HG03575 (cell line): ENCODE measurements at regions not wholly inside any gene's neighbourhood (a gene's known extent, or its start where the extent isn't known, plus 50 kb on each side); places are given as distances from the start of the nearest gene placed in this dataset.
"Not testable (repeated sequence)": the region's sequence is repeated elsewhere in the genome, so short reads cannot be mapped to it uniquely, and the experiment has no call there.

Source experiments
- ATAC-seq: cut with Tn5 transposase; IDR thresholded peaks from one replicate; pipeline ENCODE4 v1.9.1; 2021; ENCODE audit not compliant: unreplicated experiment, insufficient number of reproducible peaks, low FRiP score; ENCODE audit errors: extremely low read depth

GRCh38 chr10:3563298-3563697 lies 221.7 kb downstream of the KLF6 start:
- ATAC-seq, result no peak

- ATAC-seq, result not testable (repeated sequence)
These were observed 224.4 kb downstream of the KLF6 start for GRCh38 chr10:3560628-3561027.

- ATAC-seq, result no peak
These were observed 225.5 kb downstream of the KLF6 start for GRCh38 chr10:3559527-3559926.

- no peak for ATAC-seq
These were observed 226.0 kb downstream of the KLF6 start for GRCh38 chr10:3559011-3559410.

- not testable (repeated sequence) for ATAC-seq
These were observed 228.6 kb downstream of the KLF6 start for GRCh38 chr10:3556191-3557017.

GRCh38 chr10:3554121-3554522 lies 230.9 kb downstream of the KLF6 start:
- no peak for ATAC-seq

- ATAC-seq, result no peak
These were observed 232.7 kb downstream of the KLF6 start for GRCh38 chr10:3552281-3552680.

- ATAC-seq, result no peak
These were observed 233.2 kb downstream of the KLF6 start for GRCh38 chr10:3551761-3552160.

- no peak for ATAC-seq
These were observed 235.9 kb downstream of the KLF6 start for GRCh38 chr10:3549118-3549517.

- no peak for ATAC-seq
These were observed 236.3 kb downstream of the KLF6 start for GRCh38 chr10:3548702-3549101.

- ATAC-seq, result no peak
These were observed 236.9 kb downstream of the KLF6 start for GRCh38 chr10:3548076-3548475.

- no peak for ATAC-seq
These were observed 240.4 kb downstream of the KLF6 start for GRCh38 chr10:3544561-3544960.

GRCh38 chr10:3542185-3542611 lies 242.8 kb downstream of the KLF6 start:
- no peak for ATAC-seq

- ATAC-seq, result no peak
These were observed 245.2 kb downstream of the KLF6 start for GRCh38 chr10:3539696-3540383.

GRCh38 chr10:3538656-3539531 lies 246.1 kb downstream of the KLF6 start:
- ATAC-seq, result no peak

- no peak for ATAC-seq
These were observed 246.7 kb downstream of the KLF6 start for GRCh38 chr10:3538291-3538655.

GRCh38 chr10:3537518-3537917 lies 247.5 kb downstream of the KLF6 start:
- ATAC-seq, result no peak

- no peak for ATAC-seq
These were observed 250.0 kb downstream of the KLF6 start for GRCh38 chr10:3535001-3535400.

GRCh38 chr10:3534433-3534832 lies 250.6 kb downstream of the KLF6 start:
- no peak for ATAC-seq

GRCh38 chr10:3533296-3533695 lies 251.7 kb downstream of the KLF6 start:
- no peak for ATAC-seq
